GM12874 (cell line): ENCODE measurements at regions not wholly inside any gene's neighbourhood (a gene's known extent, or its start where the extent isn't known, plus 50 kb on each side); places are given as distances from the start of the nearest gene placed in this dataset.

Experiments used
- TF ChIP-seq, protein P1 (sequence below): IDR thresholded peaks from 2 replicates; pipeline ENCODE4 v1.5.1; 2011; ENCODE audit warnings: low read depth, mild to moderate bottlenecking, control low read depth, low read length, moderate library complexity; ENCODE audit not compliant: insufficient read depth

DNA sequence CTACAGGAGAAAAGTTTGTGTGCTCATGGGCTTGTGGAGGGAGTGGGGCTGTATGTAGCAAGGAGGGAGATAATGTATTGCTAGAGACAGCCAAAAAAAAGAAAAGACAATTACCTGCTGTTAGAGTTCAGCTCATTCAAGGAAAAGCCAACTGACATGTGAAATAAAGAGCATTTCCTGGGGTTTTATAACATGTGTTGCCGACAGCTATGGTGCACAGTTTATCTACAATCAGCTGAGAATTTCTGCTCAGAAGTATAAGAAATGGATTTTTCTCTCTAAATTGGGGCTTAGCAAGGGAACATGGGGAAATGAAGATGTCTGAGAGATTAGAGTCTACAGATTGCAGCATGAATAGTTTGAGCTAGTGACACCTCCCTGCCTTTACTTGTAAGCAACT is 674.1 kb downstream of the SUCLG1 start:
- TF ChIP-seq, protein P1, sequence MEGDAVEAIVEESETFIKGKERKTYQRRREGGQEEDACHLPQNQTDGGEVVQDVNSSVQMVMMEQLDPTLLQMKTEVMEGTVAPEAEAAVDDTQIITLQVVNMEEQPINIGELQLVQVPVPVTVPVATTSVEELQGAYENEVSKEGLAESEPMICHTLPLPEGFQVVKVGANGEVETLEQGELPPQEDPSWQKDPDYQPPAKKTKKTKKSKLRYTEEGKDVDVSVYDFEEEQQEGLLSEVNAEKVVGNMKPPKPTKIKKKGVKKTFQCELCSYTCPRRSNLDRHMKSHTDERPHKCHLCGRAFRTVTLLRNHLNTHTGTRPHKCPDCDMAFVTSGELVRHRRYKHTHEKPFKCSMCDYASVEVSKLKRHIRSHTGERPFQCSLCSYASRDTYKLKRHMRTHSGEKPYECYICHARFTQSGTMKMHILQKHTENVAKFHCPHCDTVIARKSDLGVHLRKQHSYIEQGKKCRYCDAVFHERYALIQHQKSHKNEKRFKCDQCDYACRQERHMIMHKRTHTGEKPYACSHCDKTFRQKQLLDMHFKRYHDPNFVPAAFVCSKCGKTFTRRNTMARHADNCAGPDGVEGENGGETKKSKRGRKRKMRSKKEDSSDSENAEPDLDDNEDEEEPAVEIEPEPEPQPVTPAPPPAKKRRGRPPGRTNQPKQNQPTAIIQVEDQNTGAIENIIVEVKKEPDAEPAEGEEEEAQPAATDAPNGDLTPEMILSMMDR = no peak

DNA sequence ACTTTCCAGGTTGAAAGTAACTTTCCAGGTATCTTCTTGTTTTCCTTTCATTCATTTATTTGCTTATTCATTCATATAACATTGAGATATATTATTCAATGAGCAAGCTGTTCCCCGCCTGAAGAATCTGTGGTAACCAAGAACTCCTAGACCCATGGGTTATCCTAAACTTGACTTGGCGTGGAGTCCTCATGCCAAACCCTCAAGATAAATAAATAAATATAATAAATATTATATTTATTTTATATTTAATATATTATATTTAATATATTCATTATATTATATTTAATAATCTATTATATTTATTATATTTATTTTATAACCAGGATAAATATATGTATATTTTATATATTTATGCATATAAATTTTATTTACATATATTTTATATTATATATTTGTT is 674.8 kb downstream of the SUCLG1 start:
- TF ChIP-seq, protein P1 = no peak

DNA sequence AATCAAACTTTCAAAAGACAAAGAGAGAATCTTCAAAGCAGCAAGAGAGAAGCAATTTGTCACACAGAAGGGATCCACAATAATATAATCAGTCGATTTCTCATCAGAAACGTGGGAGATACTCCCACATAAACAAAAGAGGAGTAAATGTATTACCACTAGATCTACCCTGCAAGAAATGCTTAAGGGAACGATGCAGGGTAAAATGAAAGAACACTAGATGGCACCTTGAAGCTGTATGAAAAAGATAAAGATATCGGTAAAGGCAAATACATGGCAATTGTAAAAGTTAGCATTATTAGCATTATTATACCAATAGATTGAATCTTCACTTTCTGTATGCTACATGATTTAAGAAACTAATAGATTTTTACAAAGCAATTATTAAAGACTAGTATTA is 677.0 kb downstream of the SUCLG1 start:
- TF ChIP-seq, protein P1 = no peak

DNA sequence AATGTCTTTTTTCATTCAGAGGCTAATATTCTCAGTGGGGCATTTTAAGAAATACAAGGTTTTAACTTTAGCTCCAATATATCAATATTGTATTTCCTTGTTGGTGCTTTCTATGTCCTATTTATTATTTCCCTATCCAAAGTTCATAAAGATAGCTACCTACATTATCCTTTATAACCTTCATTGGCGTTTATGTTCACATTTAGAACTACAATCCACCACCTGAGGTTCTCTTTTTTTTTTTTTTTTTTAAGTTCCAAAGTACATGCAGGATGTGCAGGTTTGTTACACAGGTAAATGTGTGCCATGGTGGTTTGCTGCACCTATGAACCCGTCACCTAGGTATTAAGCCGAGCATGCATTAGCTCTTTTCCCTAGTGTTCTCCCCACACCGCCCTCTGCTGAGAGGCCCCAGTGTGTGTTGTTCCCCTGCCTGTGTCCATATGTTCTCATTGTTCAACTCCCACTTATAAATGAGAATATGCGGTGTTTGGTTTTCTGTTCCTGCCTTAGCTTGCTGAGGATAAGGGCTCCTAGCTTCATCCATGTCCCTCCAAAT is 694.6 kb downstream of the SUCLG1 start:
- TF ChIP-seq, protein P1 = no peak

DNA sequence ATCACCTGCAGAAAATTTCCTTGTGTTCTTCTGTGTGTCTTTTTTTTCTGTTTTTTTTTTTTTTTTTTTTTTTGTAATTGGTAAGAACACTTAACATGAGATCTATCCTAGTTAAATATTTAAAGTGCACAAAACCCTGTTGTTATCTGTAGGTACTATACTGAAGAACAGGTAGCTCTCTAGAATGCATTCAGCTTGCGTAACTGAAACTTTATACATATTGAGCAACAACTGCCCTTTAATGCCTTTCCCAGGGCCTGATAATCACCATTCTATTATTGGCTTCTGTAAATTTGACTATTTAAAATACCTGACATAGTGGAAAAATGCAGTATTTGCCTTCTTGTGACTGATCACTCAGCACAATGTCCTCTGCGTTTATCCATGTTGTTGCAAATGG is 701.8 kb downstream of the SUCLG1 start:
- TF ChIP-seq, protein P1 = no peak

DNA sequence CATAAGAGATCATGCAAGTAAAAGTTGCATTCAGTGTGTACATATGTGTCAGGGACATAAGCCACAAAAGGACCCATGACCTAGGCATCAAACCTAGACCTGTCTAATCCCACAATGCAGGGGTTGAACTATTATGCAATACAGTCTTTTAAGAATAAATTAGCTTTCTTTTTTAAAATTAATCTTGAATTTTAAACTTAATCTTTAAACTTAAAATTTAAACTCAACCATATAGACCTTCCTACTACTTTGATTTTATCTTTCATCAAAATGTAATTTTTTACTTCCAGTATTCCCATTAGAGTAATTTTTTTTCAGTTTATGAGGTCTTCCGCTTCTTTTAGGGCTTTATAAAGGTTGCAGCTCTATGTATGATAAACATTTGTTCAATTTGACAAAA is 702.9 kb downstream of the SUCLG1 start:
- TF ChIP-seq, protein P1 = no peak

DNA sequence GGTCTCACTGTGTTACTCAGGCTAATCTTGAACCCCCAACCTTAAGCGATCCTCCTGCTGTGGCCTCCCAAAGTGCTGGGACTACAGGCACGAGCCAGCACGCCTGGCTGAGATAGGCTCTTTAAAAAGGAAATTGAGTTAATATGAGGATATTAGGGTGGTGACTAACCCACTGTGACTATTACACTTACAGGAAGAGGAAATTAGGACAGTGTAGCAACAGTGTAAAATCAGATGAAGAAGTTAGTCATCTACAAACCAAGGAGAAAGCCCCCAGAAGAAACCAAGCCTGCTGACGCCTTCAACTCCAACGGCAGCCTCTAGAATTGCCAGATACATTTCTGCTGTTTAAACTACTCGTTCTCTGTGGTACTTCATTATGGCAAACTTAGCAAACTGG is 711.9 kb downstream of the SUCLG1 start:
- TF ChIP-seq, protein P1 = no peak

DNA sequence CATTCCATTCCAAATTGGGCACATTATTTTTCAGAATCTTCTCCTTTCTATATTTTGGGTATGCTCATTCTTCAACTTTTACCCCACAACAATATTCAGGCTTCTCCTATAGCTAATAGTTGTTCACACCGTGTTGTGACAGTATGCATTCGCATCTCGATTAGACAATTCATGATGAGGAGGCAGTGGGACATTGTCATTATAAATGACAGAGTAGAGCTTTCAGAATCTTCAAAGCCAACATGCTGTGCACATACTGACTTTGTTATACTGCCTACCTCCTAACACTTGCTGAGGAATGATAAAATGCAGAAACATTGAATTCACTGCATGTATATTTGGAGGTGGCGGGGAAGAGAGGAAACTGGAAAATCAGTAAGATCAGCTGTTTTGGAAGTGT is 714.2 kb downstream of the SUCLG1 start:
- TF ChIP-seq, protein P1 = no peak
